Subcutaneous abdominal adipose tissue (tissue), 5 donors: ENCODE measurements at regions not wholly inside any gene's neighbourhood (a gene's known extent, or its start where the extent isn't known, plus 50 kb on each side); places are given as distances from the start of the nearest gene placed in this dataset.

Experiments used
- H3K27ac ChIP-seq: one replicate; pipeline ENCODE4 v1.7.0; 2013; ENCODE audit warnings: low read depth, mild to moderate bottlenecking, inconsistent platforms, low read length, moderate library complexity
- H3K27me3 ChIP-seq, 5 donors: one replicate each; pipeline ENCODE4 v1.7.0; 2013; ENCODE audit warnings: low read length in 5 of 5, inconsistent platforms in 1 of 5; ENCODE audit not compliant: control insufficient read depth in 5 of 5, insufficient read depth in 4 of 5
- H3K36me3 ChIP-seq, 5 donors: one replicate each; pipeline ENCODE4 v1.7.0; 2013; ENCODE audit warnings: low read length in 5 of 5; ENCODE audit not compliant: control insufficient read depth in 5 of 5, insufficient read depth in 5 of 5
- H3K4me1 ChIP-seq, 5 donors: one replicate each; pipeline ENCODE4 v1.7.0; 2013; ENCODE audit warnings: low read length in 5 of 5, mild to moderate bottlenecking in 3 of 5, moderate library complexity in 1 of 5; ENCODE audit not compliant: control insufficient read depth in 5 of 5, insufficient read depth in 5 of 5
- H3K4me3 ChIP-seq, 5 donors: one replicate each; pipeline ENCODE4 v1.7.0; 2013; ENCODE audit warnings: low read length in 5 of 5, low read depth in 1 of 5
- H3K9ac ChIP-seq, 5 donors: one replicate each; pipeline ENCODE4 v1.7.0; 2013; ENCODE audit warnings: low read length in 5 of 5, mild to moderate bottlenecking in 4 of 5, moderate library complexity in 3 of 5
- H3K9me3 ChIP-seq, 5 donors: one replicate each; pipeline ENCODE4 v1.7.0; 2013; ENCODE audit warnings: low read length in 5 of 5; ENCODE audit not compliant: control insufficient read depth in 5 of 5
- donor health status: healthy.
- donor health status: healthy.
- donor health status: healthy.
- donor health status: healthy.
- donor health status: healthy.

DNA sequence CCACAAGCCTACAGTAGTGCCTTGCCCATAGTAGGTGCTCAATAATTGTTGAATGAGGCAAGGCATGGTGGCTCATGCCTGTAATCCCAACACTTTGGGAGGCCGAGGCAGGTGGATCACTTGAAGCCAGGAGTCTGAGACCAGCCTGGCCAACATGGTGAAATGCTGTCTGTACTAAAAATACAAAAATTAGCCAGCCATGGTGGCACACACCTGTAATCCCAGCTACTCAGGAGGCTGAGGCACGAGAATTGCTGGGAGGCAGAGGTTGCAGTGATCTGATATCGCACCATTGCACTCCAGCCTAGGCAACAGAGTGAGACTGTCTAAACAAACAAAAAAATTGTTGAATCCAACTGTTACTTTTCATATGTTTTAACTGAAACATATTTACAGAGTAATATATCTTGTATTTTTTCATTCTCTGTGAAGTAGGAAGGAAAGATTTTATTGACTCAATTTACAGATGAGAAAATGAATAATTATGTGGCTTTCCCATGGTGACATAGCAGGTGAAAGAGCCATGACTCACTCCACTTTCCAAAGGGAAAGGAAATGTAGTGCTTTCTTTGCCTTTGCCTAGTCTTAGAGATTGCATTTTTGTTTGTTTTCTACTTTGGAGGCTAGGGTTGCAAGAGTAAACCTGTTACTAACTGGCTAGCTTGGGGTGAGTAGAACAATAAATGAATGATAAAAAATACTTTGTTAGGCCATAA lies 95.4 kb upstream of the SLC38A4 start:
- H3K36me3 ChIP-seq: no peaks in the 10 kb centered on the region
- H3K9me3 ChIP-seq: peaks cover 0 to 7% (median 0%) of the 10 kb centered on the region in 5 donors
- H3K27ac ChIP-seq: no peak overlapping the region
- no peak overlapping the region for H3K9ac ChIP-seq
- H3K4me1 ChIP-seq: no peaks in the 10 kb centered on the region
- no peak overlapping the region for H3K4me3 ChIP-seq
- no peaks in the 10 kb centered on the region for H3K27me3 ChIP-seq

DNA sequence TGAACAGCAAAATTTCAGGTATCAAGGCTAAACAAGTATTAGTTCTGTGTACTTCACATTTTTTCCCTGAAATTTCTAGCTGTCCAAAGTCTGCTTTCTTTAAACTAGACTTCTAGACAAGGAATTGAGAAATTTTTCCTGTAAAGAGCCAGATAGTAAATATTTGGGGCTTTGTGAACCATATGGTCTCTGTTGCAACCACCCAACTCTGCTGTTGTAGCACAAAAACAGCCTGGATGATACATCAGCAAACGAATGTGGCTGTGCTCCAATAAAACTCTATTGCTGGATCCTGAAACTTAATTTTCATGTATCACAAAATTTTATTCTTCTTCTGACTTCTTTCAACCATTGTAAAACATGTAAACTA lies 96.0 kb upstream of the SLC38A4 start:
- Histone ChIP-seq H3K9ac (no peak overlapping the region), H3K27me3 (no peaks in the 10 kb centered on the region), H3K4me3 (no peak overlapping the region), H3K27ac (no peak overlapping the region), H3K36me3 (no peaks in the 10 kb centered on the region), H3K4me1 (no peaks in the 10 kb centered on the region), H3K9me3 (peaks cover 0 to 7% (median 0%) of the 10 kb centered on the region in 5 donors)

DNA sequence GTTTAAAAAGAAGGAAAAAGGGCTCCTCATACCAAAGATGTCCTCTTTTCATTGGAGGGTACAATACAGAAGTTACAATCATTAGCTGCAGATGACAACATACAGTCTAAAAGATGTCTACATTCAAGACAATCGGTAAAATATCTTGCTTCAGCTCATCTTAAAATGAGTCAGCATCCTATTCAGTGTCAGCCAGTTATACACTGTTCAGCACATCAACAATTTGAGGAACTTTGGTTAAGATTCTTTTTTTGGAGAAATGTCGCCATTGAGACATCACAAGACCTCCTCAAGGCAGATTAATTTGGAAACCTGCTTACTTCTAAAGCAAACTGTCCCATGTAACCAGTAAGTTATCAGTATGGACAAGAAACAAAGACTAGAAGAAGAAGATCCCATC lies 100.7 kb upstream of the SLC38A4 start:
- Histone ChIP-seq H3K27ac (no peak overlapping the region), H3K4me3 (no peak overlapping the region), H3K9ac (no peak overlapping the region), H3K36me3 (no peaks in the 10 kb centered on the region), H3K27me3 (no peaks in the 10 kb centered on the region), H3K9me3 (no peaks in the 10 kb centered on the region), H3K4me1 (no peaks in the 10 kb centered on the region)

DNA sequence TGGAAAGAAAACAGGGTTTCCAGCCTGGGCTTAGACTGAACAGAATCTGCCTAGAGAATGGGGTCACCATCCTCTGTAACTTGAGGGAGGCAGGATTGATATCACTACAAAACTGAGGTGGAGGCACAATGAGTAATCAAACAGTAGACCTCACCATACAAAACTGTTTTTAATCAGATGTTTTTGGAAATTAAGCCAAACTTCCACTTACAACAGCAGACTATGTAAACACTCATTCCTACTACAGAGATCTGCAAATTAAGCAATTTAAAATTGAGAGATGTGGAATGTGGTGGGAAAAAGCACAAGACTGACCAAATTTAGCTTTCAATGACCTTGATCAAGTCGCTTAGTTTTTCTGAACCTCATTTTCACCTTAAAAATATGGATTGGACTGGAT lies 104.3 kb upstream of the SLC38A4 start:
- no peaks in the 10 kb centered on the region for H3K4me1 ChIP-seq
- no peak overlapping the region for H3K27ac ChIP-seq

DNA sequence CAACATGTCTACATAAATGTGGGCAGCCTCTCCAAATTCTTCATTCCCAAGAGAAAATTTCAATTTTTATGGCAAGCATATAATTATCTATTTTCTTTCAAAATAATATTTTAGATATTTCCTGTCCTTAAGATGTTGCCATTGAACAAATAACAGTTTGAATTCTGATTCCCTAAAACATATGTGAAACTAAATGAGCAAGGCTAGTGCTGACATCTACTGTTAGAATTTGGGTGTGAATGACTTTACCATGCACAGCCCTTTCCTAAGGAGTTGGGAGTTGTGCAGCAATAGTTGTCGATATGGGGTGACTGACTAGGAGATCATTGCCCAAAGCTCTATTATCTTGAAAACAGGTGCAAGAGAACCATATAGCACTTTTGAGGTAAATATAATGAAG lies 108.2 kb upstream of the SLC38A4 start:
- no peaks in the 10 kb centered on the region for H3K9me3 ChIP-seq
- no peaks in the 10 kb centered on the region for H3K4me1 ChIP-seq
- no peaks in the 10 kb centered on the region for H3K36me3 ChIP-seq
- no peak overlapping the region for H3K4me3 ChIP-seq
- no peak overlapping the region for H3K9ac ChIP-seq
- no peak overlapping the region for H3K27ac ChIP-seq
- peaks cover 0 to 3% (median 0%) of the 10 kb centered on the region in 5 donors for H3K27me3 ChIP-seq

More for the DNA sequence above, 104.3 kb upstream of the SLC38A4 start:
- Histone ChIP-seq H3K9me3 (no peaks in the 10 kb centered on the region), H3K9ac (no peak overlapping the region), H3K36me3 (no peaks in the 10 kb centered on the region), H3K27me3 (peaks cover 0 to 3% (median 0%) of the 10 kb centered on the region in 5 donors), H3K4me3 (no peak overlapping the region)

DNA sequence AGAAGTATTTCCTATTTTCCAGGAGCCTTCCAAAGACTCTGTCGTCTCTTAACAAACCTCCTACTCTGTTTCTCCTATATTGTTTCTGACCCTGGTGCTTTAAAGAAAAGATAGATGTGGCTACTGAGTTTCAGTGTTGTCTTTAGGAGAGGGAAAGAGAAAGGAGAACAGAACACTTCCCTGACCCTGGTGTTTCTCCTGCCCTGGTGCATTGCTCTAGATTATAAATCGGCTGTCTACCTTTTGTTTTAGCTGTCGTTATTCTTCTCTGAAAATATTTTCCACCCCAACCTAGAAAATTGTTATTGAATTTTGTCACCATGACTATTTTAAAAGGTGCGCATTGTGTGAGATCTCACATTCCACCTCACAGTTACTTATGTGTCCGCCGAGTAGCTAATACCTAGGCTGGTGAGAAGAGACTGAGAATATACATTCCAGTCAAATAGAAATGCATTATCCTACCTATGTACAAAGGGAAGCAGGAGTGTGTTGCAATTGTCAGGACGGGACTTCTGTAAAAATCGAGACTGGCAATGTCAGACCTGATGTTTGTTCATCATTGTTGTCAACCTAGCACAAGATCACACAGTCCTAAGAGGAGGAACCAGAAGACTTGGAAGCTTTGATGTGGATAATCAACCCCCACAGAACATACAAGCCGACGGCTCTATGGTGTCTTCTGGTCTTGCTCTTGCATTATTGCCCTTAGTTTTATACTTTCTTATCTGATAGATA lies 108.7 kb upstream of the SLC38A4 start:
- Histone ChIP-seq H3K4me3 (no peak overlapping the region), H3K27ac (no peak overlapping the region), H3K9me3 (no peaks in the 10 kb centered on the region), H3K27me3 (peaks cover 0 to 3% (median 0%) of the 10 kb centered on the region in 5 donors), H3K9ac (no peak overlapping the region), H3K36me3 (no peaks in the 10 kb centered on the region), H3K4me1 (no peaks in the 10 kb centered on the region)

- Histone ChIP-seq H3K36me3 (no peaks in the 10 kb centered on the region), H3K27ac (no peak overlapping the region), H3K4me1 (no peaks in the 10 kb centered on the region)
Observed at GRCh38 chr12:46935271-46935847, 109.6 kb upstream of the SLC38A4 start.

DNA sequence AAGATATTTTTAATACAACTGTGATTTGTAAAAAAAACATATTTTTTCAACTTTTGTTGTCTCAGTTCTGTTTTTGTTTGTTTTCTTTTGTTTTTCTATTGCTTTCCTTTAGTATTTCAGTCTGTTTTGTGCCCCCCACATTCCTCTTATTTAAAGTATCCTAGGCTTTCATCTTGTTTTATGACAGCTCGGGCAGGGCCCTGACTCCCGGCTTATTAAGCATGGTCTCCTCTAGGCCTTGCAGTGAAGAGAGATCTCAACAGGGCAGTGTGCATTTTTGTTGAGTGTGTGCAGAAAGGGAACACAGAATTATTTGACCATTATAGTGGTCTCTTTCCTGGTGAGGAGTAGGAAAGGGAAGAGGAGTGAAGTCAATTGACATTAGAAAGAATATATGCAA lies 110.2 kb upstream of the SLC38A4 start:
- no peak overlapping the region for H3K27ac ChIP-seq
- no peak overlapping the region for H3K4me3 ChIP-seq
- peaks cover 0 to 3% (median 0%) of the 10 kb centered on the region in 5 donors for H3K27me3 ChIP-seq
- no peaks in the 10 kb centered on the region for H3K36me3 ChIP-seq
- H3K9ac ChIP-seq: no peak overlapping the region
- no peaks in the 10 kb centered on the region for H3K4me1 ChIP-seq
- no peaks in the 10 kb centered on the region for H3K9me3 ChIP-seq

More at GRCh38 chr12:46935271-46935847, 109.6 kb upstream of the SLC38A4 start:
- Histone ChIP-seq H3K9me3 (no peaks in the 10 kb centered on the region), H3K9ac (no peak overlapping the region), H3K27me3 (peaks cover 0 to 3% (median 0%) of the 10 kb centered on the region in 5 donors), H3K4me3 (no peak overlapping the region)

DNA sequence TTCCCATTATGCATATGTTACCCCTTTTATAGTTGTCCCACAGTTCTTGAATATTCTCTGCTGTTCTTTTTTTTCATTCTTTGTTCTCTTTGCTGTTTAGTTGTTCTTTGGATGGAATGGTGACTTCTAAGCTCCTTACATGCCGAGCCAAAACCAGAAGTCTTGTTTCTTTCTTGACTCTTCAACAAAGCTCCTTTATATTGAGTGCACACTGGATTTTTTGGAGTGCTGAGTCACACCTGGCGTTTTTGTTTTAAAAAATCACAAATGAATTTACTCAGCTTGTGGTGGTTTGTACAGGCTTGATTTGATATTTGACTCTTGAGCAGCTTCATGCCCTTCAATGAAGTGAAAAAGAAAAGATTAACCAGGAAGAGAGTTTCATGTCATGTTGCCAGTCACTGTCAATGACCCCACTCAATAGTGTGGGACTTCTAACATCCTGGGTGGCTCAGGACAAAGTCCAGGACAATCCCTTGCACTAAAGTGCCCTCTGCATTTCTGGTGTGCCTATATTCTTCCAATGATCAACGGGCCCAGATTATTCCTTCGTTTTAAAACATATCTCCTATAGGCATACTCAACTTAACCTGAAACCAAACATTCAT lies 112.4 kb upstream of the SLC38A4 start:
- no peak overlapping the region for H3K27ac ChIP-seq
- no peak overlapping the region for H3K9ac ChIP-seq
- H3K27me3 ChIP-seq: peaks cover 0 to 3% (median 0%) of the 10 kb centered on the region in 5 donors
- H3K4me3 ChIP-seq: no peak overlapping the region
- H3K4me1 ChIP-seq: no peaks in the 10 kb centered on the region
- H3K9me3 ChIP-seq: no peaks in the 10 kb centered on the region
- no peaks in the 10 kb centered on the region for H3K36me3 ChIP-seq

DNA sequence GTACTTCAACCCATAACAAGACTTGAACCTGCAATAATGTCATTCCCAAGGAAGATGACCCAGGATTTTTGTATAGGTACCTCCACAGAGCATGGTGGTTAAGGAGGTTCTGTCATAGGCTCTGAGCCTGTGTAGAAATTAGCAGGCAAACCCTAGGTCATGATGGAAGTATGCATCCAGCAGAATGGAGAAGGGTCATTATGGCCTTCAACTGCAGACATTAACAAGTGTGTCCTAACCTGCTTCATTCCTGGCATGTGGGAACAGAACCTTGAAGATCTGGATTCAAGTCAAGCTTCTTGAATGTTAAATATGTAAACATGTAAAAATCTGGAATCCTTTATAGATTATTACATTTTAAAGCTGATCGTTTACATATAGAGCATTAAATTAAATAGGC lies 116.2 kb upstream of the SLC38A4 start:
- no peaks in the 10 kb centered on the region for H3K27me3 ChIP-seq
- no peak overlapping the region for H3K9ac ChIP-seq
- H3K9me3 ChIP-seq: no peaks in the 10 kb centered on the region
- no peak overlapping the region for H3K27ac ChIP-seq
- no peak overlapping the region for H3K4me3 ChIP-seq
- no peaks in the 10 kb centered on the region for H3K4me1 ChIP-seq
- H3K36me3 ChIP-seq: no peaks in the 10 kb centered on the region
